NOMO-1 (cell line): ENCODE measurements at regions not wholly inside any gene's neighbourhood (a gene's known extent, or its start where the extent isn't known, plus 50 kb on each side); places are given as distances from the start of the nearest gene placed in this dataset.

ENCODE experiments used
- DNase-seq, 2 experiments: peaks; one replicate each; lab custom pipeline; 2025; ENCODE audit not compliant: unreplicated experiment in 2 of 2; lab: John Stamatoyannopoulos, UW

- no peak for DNase-seq
These were observed 51.2 kb upstream of the PALM2AKAP2 start for GRCh38 chr9:109728686-109729300.

GRCh38 chr9:109729513-109729912, 50.5 kb upstream of the PALM2AKAP2 start:
- no peak for DNase-seq
